OCI-M1 (cell line): ENCODE measurements at regions not wholly inside any gene's neighbourhood (a gene's known extent, or its start where the extent isn't known, plus 50 kb on each side); places are given as distances from the start of the nearest gene placed in this dataset.
A peak's percentile ranks its signal among the peaks of the same experiment; 100 is the strongest.

ENCODE experiments used
- DNase-seq: peaks from one replicate; lab custom pipeline; 2025; lab: John Stamatoyannopoulos, UW

DNA sequence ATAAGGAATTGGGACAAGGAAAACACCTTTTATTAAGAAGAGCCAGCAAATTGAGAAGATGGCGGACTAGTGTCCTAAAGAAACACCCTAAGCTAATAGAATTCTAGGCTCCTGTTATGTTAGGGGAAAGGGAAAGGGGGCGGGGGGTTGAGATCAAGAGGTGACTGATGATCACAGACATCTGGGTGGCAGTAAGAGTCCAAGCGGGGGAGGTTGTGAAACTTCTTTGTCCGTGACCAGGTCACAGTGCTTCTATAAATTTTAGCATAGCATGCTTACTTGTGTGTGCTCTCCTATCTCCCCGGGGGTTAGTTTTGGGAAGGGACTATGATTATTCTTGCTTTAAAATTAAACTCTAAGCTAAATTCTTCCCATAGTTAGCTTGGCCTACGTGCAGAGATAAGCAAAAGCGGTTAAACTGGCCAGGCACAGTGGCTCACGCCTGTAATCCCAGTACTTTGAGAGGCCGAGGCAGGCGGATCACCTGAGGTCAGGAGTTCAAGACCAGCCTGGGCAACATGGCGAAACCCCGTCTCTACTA is 262.1 kb downstream of the SKIDA1 start:
- no peak for DNase-seq

DNA sequence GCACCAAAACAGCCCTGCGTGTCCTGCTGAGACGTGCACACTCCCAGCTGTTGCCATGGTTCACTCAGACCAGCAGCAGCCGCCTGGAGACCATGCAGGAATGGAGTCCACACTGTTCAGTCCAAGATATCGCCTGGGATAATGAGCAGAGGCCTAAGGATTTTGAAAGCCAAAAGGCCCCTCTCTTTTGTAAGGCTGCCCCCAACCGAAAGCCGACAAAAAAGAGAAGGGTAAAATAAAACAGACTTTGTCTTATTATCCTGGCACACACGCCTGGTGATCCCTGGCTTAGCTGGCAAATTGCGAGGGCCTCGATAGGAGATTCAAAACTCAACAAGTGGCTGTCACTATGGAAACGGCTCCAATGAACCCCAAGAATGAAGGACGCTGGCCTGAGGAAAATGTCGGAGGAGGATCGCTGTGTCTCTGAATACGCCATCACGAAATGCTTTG is 263.6 kb downstream of the SKIDA1 start:
- DNase-seq: no peak

DNA sequence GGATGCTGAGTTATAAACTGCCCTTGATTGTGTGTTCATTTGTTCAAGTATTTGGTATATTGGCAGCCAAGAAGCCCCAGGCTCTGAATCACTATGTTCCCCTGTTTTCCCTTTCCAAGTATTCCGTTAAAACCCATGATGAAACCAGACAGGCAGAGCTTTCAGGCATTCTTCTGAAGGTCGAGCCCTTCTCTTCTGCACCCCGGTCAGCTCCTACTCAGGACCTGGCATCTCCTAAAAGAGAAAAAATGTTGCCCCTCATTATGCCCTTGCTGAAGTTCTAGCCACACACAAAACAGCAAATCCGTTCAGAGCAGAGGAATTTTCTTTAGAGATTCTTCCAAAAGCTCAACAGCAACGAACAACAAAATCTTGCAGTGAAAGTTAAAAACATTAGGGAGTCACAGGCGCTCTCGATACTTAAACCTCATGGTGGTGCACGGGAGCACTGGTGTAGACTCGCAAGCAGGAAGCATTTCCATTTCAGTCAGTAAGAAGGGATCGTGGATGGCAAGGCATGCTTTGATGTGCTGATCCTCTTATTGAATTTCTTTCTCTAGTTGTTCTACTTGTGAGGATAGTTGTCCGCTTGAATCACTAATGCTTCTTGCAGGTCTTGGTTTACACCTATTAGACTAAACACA is 264.9 kb downstream of the SKIDA1 start:
- no peak for DNase-seq

DNA sequence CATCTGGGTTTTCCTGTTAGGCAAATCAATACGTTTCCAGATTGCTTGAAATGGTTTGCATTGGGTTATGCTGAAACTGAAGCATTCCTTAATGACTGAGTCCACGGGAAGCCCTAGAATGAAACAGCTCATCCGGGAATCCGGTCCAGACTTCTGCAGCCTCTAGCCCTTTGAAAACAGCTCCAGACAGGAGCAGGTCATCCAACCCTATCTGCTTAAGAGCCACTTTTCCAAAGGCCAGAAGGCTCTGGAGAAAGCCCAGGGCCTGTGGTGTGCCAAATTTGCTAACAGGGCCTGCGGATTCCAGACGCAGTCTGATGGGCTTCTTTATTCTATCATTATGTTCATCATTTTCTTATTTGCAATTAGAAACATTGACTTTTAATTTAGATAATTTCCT is 265.4 kb downstream of the SKIDA1 start:
- no peak for DNase-seq

DNA sequence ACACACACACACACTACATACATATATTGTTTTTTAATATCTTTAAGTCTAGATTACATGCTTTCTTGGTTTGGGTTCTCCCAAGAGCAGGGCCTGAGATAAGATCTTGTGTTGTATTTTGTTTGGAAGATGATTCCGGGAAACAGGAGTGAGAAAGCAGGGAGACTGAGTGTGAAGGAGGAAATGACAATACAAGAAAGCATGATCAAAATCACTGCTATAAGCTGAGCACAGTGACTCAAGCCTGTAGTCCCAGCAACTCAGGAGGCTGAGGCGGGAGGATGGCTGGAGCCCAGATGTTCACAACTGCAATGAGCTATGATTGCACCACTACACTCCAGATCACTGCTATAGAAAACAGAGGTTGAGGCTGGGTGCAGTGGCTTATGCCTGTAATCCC is 267.6 kb downstream of the SKIDA1 start:
- no peak for DNase-seq

DNA sequence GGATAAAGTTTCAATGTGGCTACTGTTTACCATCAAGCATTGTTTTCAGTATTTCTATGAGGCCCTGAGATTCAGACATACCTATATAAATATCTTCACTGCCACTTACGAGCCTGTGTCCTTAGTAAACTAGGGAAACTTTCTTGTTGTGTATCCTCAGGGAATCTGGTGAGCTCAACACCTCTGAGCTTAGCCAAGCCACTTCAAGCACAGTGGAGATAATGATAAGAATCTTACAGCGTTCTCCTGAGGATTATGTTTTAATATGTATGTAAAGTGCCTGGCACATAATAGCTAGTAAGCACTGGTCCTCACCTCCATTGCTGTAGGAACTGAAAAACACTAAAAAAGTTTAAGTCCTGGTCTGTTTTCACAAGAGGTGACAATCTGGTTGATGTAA is 268.3 kb downstream of the SKIDA1 start:
- no peak for DNase-seq

GRCh38 chr10:21249435-21249834 is 276.0 kb downstream of the SKIDA1 start:
- no peak for DNase-seq

DNA sequence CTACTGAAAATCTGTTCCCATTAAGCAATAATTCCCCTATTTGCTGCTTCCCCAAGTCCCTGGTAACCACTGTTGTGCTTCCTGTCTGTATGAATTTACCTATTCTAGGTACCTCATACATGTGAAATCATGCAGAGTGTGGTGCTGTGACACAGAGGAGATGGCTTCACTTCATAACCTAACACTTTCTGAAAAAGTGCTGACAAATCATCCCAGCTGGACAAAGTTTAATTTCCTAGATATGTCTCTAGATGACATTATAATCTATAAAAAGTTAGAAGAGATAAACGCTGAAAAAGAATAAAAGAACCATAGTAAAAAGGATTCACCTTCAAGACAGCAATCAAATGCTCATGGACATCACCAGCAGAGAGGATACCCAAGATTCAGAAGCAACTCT is 277.9 kb downstream of the SKIDA1 start:
- DNase-seq: no peak

- no peak for DNase-seq
Observed at GRCh38 chr10:21246178-21246577, 279.3 kb downstream of the SKIDA1 start.

DNA sequence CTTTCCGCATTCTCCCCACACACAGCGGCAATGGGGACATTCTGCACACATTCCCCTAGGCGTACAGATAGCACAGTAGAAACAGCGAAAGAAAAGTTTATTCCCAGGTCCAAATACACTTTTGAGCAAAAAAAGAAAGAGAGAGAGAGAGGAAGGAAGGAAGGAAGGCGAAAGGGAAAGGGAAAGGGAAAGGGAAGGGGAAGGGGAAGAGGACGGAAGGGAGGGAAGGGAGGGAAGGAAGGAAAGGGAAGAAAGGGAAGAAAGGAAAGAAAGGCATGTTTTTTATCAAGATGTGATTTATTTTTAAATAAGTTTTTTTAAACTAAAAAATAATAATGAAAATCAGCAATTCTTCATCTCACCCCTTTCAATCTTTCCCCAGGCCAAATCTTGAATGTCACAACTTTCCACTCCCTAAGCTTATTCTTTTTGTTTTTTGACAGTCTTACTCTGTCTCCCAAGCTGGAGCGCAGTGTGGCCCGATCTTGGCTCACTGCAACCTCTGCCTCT is 281.7 kb downstream of the SKIDA1 start:
- DNase-seq: no peak

- no peak for DNase-seq
Observed at GRCh38 chr10:21242915-21243314, 282.6 kb downstream of the SKIDA1 start.

DNA sequence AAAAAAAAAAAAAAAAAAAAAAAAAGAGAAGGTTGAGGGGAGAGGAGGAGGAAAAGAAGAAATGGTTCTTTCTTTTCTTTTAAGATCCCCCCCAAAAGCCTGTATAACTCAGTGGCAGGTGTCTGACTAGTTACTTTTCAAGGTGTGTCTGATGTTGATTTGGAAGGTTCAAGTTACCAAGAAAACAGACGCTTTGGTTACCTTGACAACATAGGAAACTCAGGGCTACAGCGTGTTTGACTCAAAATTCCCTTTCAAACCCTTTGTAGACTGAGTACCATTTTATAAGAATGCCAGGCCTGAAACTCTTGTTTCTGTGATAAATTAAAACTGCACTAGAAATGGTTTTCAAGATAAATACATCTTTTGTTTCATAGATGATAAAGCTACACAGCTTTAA is 286.8 kb downstream of the SKIDA1 start:
- DNase-seq: no peak

GRCh38 chr10:21238044-21238443 is 287.4 kb downstream of the SKIDA1 start:
- no peak for DNase-seq

DNA sequence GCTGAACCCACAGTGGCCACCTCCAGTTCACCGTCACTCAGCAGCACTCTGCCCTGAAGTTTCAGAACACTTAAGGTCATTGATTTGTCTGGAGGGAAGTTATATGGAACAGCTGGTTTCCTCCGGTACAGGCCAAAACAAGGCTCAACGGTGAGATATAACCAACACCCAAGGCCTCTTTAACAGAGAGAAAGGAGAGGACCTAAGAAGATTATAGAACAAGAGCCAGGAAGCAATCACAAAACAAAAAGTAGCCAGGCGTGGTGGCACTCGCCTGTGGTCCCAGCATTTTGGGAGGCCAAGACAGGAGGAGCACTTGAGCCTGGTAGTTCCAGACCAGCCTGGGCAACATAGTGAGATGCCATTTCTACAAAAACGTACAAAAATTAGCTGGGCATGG is 290.7 kb downstream of the SKIDA1 start:
- no peak for DNase-seq

- DNase-seq: no peak
Observed at GRCh38 chr10:21230219-21230618, 295.3 kb downstream of the SKIDA1 start.

DNA sequence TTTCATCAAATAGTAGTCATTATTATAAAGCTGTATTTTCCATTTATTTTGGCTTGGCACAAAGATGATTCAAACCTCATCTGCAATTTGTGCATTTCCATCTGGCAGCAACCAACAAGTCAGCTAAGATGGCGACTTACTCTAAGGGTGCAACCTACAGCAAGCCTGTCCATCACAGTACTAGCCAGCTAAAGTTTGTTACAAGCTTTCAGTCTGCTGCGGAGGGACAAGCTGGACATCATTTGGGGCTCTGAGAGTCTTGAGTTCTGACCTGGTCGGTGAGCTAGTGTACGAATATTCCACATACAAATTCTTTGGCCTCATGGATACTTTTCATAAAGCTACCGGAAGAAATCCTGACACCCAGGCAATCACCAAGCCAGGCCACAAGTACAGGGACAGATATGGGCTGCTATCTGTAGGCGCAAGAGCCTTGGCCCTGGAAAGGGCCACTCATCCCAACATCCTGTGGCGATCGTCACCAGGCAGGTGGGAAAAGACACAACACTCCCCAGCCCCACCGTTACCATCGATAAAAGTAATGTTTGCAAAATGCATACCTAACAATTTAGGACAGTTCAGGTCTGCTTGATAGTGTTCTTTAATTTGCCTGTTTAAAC is 307.6 kb downstream of the SKIDA1 start:
- no peak for DNase-seq

DNA sequence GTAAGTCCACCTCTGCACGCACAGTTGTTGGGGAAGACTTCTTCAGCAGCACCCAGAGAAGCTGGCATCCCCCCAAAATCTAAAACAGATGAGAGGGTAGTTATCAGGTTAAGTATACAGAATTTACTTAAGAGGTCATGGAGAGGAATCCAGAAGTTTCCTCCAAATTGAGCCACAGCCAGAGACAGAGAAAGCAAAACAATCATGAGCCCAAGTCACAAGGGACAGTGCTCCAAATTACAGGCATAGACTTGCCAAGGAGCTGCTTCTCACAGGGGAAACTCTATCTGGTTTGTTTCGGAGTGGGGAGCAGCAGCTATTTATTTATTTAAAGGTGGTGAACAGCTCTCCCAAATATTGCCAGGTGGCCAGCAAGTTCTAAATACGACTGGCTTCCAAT is 308.4 kb downstream of the SKIDA1 start:
- DNase-seq: no peak

- no peak for DNase-seq
Observed at GRCh38 chr10:21214329-21214728, 311.2 kb downstream of the SKIDA1 start.

- DNase-seq: no peak
Observed at GRCh38 chr10:21213381-21213780, 312.1 kb downstream of the SKIDA1 start.

GRCh38 chr10:21212912-21213311 is 312.6 kb downstream of the SKIDA1 start:
- no peak for DNase-seq

- DNase-seq: peak; percentile 35
Observed at GRCh38 chr10:21212348-21212747, 313.1 kb downstream of the SKIDA1 start.

DNA sequence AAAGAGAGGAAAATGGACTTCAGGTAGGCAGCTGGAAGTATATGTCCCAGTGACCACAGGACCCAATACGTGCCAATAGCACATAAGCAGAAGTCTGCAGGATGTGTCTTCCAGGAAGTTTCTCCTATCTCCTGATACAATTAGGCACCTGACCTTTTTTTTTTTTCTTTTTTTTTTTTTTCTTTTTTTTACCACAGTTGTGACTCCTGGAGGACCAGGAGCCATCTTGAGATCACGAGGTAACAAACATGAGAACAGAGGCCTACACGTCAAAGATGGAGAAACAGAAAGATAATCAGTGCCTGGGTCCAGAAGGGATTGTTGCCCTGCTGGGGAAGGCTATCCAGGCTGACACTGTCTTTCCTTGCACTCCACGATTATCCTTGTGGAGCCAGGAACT is 312.4 kb upstream of the NEBL start:
- DNase-seq: no peak

- DNase-seq: peak; percentile 33
Observed at GRCh38 chr10:21208666-21209316, 311.7 kb upstream of the NEBL start.
